NCI-H2227 (cell line): ENCODE measurements at regions not wholly inside any gene's neighbourhood (a gene's known extent, or its start where the extent isn't known, plus 50 kb on each side); places are given as distances from the start of the nearest gene placed in this dataset.
"Not testable (repeated sequence)": the region's sequence is repeated elsewhere in the genome, so short reads cannot be mapped to it uniquely, and the experiment has no call there.

Source experiments
- DNase-seq: peaks from one replicate; lab custom pipeline; 2025; ENCODE audit not compliant: unreplicated experiment; lab: John Stamatoyannopoulos, UW

DNA sequence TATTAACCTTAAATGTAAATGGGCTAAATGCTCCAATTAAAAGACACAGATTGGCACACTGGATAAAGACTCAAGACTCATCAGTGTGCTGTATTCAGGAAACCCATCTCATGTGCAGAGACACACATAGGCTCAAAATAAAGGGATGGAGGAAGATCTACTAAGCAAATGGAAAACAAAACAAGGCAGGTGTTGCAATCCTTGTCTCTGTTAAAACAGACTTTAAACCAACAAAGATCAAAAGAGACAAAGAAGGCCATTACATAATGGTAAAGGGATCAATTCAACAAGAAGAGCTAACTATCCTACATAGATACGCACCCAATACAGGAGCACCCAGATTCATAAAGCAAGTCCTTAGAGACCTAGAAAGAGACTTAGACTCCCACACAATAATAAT lies 80.1 kb upstream of the NPSR1 start:
- DNase-seq = not testable (repeated sequence)

DNA sequence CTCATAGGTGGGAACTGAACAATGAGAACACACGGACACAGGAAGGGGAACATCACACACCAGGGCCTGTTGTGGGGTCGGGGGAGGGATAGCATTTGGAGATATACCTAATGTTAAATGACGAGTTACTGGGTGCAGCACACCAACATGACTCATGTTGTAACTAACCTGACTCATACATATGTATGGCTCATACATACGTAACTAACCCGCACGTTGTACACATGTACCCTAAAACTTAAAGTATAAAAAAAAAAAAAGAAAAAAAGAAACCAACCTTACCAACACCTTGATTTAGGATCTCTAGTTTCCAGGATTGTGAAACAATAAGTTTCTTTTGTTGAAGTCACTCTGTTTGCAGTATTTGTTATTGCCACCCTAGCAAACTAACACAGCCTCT lies 76.3 kb upstream of the NPSR1 start:
- not testable (repeated sequence) for DNase-seq

DNA sequence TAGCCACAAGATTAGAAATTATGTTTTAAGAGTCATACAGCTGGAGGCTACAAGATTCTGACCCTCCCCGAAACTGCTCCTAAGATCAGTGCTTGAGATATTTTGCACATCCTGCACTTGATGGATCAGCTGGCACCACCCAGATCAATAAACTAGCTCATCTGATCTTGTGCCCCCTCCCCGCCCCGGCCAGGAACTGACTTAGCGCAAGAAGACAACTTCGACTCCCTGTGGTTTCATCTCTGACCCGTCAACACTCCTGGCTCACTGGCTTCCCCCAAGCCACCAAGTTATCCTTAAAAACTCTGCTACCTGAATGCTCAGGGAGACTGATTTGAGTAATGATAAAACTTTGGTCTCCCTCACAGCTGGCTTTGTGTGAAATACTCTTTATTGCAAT lies 73.5 kb upstream of the NPSR1 start:
- no peak for DNase-seq

DNA sequence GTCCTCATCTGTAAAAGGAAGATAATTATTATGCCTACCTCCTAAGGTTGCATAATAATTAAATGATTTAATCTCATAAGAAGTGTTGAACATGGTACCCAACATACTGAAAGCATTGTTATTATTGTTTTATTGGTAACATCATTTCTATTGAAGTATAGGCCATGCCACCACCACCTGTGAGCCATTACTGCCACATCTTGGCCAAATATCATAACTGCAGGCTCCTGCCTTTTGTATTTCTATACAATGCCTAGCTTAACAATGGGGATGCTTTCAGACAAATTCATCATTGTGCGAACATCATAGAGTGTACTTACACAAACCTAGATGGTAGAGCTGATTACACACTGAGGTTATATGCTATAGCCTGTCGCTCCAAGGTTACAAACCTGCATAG lies 61.1 kb upstream of the NPSR1 start:
- no peak for DNase-seq

DNA sequence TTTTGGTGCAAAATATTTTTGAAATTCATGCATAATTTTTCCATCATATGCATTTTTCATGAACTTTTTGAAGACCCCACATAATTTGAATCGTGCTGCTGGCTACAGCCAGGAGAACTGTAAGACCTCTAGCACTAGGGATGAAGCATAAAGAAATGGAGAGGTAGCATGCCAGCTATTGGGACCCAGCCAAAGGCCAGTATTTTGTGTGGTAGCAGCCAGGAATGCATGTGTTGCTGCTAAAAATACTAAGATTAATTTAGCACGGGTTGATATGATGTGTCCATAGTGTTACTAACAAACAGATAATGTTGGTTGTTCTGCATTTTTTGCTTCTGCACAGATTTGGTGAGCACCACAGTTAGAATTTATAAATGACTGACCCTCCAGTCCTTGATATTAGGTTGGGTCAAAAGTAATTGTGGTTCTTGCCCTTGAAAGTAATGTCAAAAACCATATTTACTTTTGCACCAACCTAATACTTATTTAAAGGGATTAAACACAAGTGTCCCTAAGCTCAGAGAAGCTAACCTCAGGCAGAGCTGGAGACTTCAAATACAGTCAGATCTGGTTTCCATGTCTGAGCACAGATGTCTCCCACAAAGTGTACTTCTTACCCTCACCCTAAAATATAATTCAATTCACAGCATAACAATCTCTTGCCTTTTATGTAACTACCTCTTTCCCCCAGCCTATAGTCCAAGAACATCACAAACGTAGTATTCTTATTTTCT lies 54.1 kb upstream of the NPSR1 start:
- DNase-seq = no peak
